ENCODE measurements at regions not wholly inside any gene's neighbourhood (a gene's known extent, or its start where the extent isn't known, plus 50 kb on each side); places are given as distances from the start of the nearest gene placed in this dataset.

- no peak overlapping the region for H2AFZ ChIP-seq (ENCODE audit: low read depth, low read length)
- H3K9me3 ChIP-seq (ENCODE audit: low read length), result no peaks in the 10 kb centered on the region
- no peaks in the 10 kb centered on the region for H3K27me3 ChIP-seq (ENCODE audit: insufficient read depth, low read length)
- peaks cover 14% of the 10 kb centered on the region for H3K4me1 ChIP-seq (ENCODE audit: insufficient read depth, low read length)
- H3K36me3 ChIP-seq (ENCODE audit: insufficient read depth, low read length), result no peaks in the 10 kb centered on the region
- no peak overlapping the region for H3K4me3 ChIP-seq (ENCODE audit: low read length)
Measured at GRCh38 chr7:47685712-47686376, 103.9 kb upstream of the TNS3 start.

DNA sequence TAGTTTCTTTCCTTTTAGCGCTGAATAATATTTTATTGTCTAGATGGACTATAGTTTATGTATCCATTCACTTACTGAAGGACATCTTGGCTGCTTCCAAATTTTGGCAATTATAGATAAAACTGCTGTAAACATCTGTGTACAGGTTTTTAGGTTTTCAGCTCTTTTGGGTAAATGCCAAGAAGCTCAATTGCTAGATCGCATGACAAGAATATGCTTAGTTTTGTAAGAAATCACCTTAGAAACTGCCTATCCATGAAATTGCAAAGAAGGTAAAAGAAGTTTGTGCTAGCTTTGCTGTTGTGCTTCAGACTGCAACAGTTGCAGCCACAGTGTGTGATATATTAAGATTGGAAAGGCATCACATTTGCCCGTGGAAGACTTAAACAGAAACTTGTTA is 103.2 kb upstream of the TNS3 start:
- Histone ChIP-seq H3K36me3 (ENCODE audit: insufficient read depth, low read length) (no peaks in the 10 kb centered on the region), H2AFZ (ENCODE audit: low read depth, low read length) (no peak overlapping the region), H3K27me3 (ENCODE audit: insufficient read depth, low read length) (no peaks in the 10 kb centered on the region), H3K4me3 (ENCODE audit: low read length) (no peak overlapping the region), H3K9me3 (ENCODE audit: low read length) (no peaks in the 10 kb centered on the region), H3K4me1 (ENCODE audit: insufficient read depth, low read length) (peaks cover 14% of the 10 kb centered on the region)

- Histone ChIP-seq H3K27me3 (ENCODE audit: insufficient read depth, low read length) (no peaks in the 10 kb centered on the region), H3K36me3 (ENCODE audit: insufficient read depth, low read length) (no peaks in the 10 kb centered on the region), H3K4me1 (ENCODE audit: insufficient read depth, low read length) (peaks cover 14% of the 10 kb centered on the region), H2AFZ (ENCODE audit: low read depth, low read length) (no peak overlapping the region), H3K4me3 (ENCODE audit: low read length) (no peak overlapping the region), H3K9me3 (ENCODE audit: low read length) (no peaks in the 10 kb centered on the region)
Measured at GRCh38 chr7:47684728-47685127, 102.8 kb upstream of the TNS3 start.

DNA sequence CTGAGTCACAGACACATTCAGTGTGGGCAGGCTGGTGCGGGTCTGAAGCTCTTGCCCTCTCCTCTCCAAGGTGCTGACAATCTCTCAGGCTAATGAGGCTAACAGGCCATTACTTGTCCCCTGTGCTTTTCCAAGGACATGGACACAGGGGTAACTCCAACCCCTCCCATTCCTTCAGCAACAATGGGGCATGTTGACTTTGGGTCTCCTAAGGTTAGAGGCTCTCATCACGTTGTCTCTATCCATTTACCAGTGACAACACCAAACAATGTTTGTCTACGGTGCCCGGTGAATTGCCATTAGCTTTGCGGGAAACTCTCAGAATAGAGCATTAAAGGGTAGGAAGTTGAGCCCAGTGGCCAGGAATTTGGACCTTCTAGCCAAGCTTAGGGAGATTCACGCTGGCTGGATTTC is 101.6 kb upstream of the TNS3 start:
- Histone ChIP-seq H3K9me3 (ENCODE audit: low read length) (no peaks in the 10 kb centered on the region), H3K27me3 (ENCODE audit: insufficient read depth, low read length) (no peaks in the 10 kb centered on the region), H3K4me3 (ENCODE audit: low read length) (no peak overlapping the region), H2AFZ (ENCODE audit: low read depth, low read length) (no peak overlapping the region), H3K36me3 (ENCODE audit: insufficient read depth, low read length) (no peaks in the 10 kb centered on the region), H3K4me1 (ENCODE audit: insufficient read depth, low read length) (peaks cover 6% of the 10 kb centered on the region)

DNA sequence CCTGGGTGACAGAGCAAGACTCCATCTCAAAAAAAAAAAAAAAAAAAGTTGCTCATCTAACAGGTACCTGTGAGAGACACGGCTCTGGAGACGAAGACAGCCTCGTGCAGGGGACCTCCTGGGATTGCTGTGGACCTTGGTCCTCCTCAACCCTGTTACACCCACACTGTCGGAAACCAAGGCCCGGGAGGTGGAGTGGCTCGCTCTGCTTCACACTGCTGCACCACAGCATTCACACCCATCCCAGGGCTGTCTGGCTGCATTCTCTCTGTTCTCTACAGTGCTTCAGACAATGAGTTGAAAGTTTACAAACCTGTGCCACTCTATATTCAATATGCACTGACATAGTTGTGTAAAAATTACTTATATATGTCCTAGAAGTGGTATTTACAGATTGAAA is 101.0 kb upstream of the TNS3 start:
- Histone ChIP-seq H3K4me3 (ENCODE audit: low read length) (no peak overlapping the region), H3K9me3 (ENCODE audit: low read length) (no peaks in the 10 kb centered on the region), H3K36me3 (ENCODE audit: insufficient read depth, low read length) (no peaks in the 10 kb centered on the region), H3K4me1 (ENCODE audit: insufficient read depth, low read length) (peaks cover 4% of the 10 kb centered on the region), H3K27me3 (ENCODE audit: insufficient read depth, low read length) (no peaks in the 10 kb centered on the region), H2AFZ (ENCODE audit: low read depth, low read length) (no peak overlapping the region)

DNA sequence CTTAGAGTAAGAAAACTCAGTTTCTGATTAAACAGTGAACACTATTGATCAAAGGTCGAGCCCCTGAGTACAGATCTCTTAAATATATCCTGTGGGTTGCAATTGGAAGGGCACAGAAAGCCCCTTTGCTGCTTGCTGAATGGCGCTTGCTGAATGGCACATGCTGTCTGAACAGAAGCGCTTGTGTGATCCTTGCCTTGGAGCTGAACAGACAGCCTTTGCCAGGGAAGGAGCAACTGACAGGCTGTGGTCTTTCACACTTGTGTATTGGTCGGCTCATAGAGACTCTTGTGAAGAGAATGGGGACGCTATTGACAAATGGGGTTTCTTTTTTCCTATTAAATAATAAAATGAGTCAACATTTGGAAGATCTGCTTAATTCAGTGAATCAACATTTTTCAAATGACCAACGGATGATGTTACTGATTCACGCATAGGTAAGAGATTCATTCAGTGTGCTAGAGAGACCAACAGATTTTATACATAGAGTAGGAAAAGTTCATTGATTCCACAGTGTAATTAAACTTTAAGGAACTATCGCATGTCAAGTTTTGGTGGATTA is 99.4 kb upstream of the TNS3 start:
- Histone ChIP-seq H3K36me3 (ENCODE audit: insufficient read depth, low read length) (no peaks in the 10 kb centered on the region), H2AFZ (ENCODE audit: low read depth, low read length) (no peak overlapping the region), H3K4me3 (ENCODE audit: low read length) (no peak overlapping the region), H3K27me3 (ENCODE audit: insufficient read depth, low read length) (no peaks in the 10 kb centered on the region), H3K9me3 (ENCODE audit: low read length) (no peaks in the 10 kb centered on the region), H3K4me1 (ENCODE audit: insufficient read depth, low read length) (peaks cover 4% of the 10 kb centered on the region)

- H3K4me1 ChIP-seq (ENCODE audit: insufficient read depth, low read length), result peaks cover 4% of the 10 kb centered on the region
- no peaks in the 10 kb centered on the region for H3K36me3 ChIP-seq (ENCODE audit: insufficient read depth, low read length)
- no peak overlapping the region for H3K4me3 ChIP-seq (ENCODE audit: low read length)
- H2AFZ ChIP-seq (ENCODE audit: low read depth, low read length), result no peak overlapping the region
- H3K27me3 ChIP-seq (ENCODE audit: insufficient read depth, low read length), result no peaks in the 10 kb centered on the region
- no peaks in the 10 kb centered on the region for H3K9me3 ChIP-seq (ENCODE audit: low read length)
Measured at GRCh38 chr7:47678641-47679380, 96.9 kb upstream of the TNS3 start.

DNA sequence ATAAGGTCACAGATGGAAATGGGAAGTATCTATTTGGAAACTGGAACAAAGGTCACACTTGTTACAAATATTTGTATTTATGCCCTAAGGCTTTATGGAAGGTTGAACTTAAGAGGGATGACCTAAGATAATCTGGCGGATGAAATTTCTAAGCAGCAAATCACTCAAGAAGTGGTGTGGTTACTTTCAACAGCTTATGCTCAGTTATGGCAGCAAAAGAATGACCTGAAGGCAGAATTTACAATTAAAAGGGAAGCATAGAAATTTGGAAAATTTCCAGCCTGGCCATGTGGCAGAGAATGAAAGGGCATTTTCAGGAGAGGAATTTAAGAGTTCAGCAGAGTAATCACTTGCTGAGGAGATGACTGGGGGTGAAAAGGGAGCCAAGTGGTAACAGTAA is 95.8 kb upstream of the TNS3 start:
- Histone ChIP-seq H3K9me3 (ENCODE audit: low read length) (no peaks in the 10 kb centered on the region), H3K4me1 (ENCODE audit: insufficient read depth, low read length) (peaks cover 7% of the 10 kb centered on the region), H3K36me3 (ENCODE audit: insufficient read depth, low read length) (no peaks in the 10 kb centered on the region), H3K4me3 (ENCODE audit: low read length) (no peak overlapping the region), H2AFZ (ENCODE audit: low read depth, low read length) (no peak overlapping the region), H3K27me3 (ENCODE audit: insufficient read depth, low read length) (no peaks in the 10 kb centered on the region)

DNA sequence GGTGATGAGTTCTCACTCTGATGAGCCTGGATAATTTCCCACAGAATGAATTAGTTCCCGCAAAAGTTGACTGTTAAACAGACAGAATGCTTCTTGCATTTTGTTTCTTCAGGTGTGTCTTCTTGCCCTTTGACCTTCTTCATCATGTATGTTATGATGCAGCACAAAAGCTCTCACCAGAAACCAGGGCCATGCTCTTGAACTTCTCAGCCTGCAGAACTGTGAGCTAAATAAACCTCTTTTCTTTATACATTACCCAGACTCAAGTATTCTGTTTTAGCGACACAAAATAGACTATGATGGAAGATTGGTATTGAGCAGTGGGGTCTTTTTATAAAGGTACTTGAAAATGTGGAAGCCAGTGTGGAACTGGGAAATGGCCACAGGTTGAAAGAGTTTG is 95.2 kb upstream of the TNS3 start:
- Histone ChIP-seq H2AFZ (ENCODE audit: low read depth, low read length) (no peak overlapping the region), H3K36me3 (ENCODE audit: insufficient read depth, low read length) (no peaks in the 10 kb centered on the region), H3K4me3 (ENCODE audit: low read length) (no peak overlapping the region), H3K9me3 (ENCODE audit: low read length) (no peaks in the 10 kb centered on the region), H3K4me1 (ENCODE audit: insufficient read depth, low read length) (peaks cover 7% of the 10 kb centered on the region), H3K27me3 (ENCODE audit: insufficient read depth, low read length) (no peaks in the 10 kb centered on the region)

GRCh38 chr7:47672977-47673381 is 91.1 kb upstream of the TNS3 start:
- H3K9me3 ChIP-seq (ENCODE audit: low read length), result no peaks in the 10 kb centered on the region
- H2AFZ ChIP-seq (ENCODE audit: low read depth, low read length), result no peak overlapping the region
- no peak overlapping the region for H3K4me3 ChIP-seq (ENCODE audit: low read length)

GRCh38 chr7:47672271-47672791 is 90.4 kb upstream of the TNS3 start:
- H3K4me3 ChIP-seq (ENCODE audit: low read length), result no peak overlapping the region
- H3K27me3 ChIP-seq (ENCODE audit: insufficient read depth, low read length), result no peaks in the 10 kb centered on the region
- no peak overlapping the region for H2AFZ ChIP-seq (ENCODE audit: low read depth, low read length)
- peaks cover 4% of the 10 kb centered on the region for H3K4me1 ChIP-seq (ENCODE audit: insufficient read depth, low read length)
- no peaks in the 10 kb centered on the region for H3K9me3 ChIP-seq (ENCODE audit: low read length)
- no peaks in the 10 kb centered on the region for H3K36me3 ChIP-seq (ENCODE audit: insufficient read depth, low read length)

More at GRCh38 chr7:47672977-47673381, 91.1 kb upstream of the TNS3 start:
- no peaks in the 10 kb centered on the region for H3K27me3 ChIP-seq (ENCODE audit: insufficient read depth, low read length)
- H3K36me3 ChIP-seq (ENCODE audit: insufficient read depth, low read length), result no peaks in the 10 kb centered on the region
- peaks cover 4% of the 10 kb centered on the region for H3K4me1 ChIP-seq (ENCODE audit: insufficient read depth, low read length)

DNA sequence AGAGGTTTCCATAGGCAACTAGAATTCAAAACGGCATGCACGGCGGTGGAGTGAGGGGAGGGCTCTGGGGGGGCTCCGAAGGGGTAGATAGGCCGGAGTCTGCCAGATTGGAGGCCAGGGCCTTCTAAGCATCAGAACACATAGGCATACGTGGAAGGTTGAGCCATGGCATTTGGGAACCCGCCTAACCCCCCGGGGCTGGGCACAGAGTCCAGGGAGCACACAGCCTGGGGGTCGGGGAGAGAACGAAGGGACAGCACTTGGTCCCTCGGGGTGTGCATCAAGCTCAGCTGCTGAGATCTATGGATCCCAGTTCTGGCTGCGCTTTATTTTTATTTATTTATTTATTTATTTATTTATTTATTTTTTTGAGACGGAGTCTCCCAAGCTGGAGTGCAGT is 89.4 kb upstream of the TNS3 start:
- Histone ChIP-seq H2AFZ (ENCODE audit: low read depth, low read length) (no peak overlapping the region), H3K4me1 (ENCODE audit: insufficient read depth, low read length) (peaks cover 4% of the 10 kb centered on the region), H3K9me3 (ENCODE audit: low read length) (no peaks in the 10 kb centered on the region), H3K4me3 (ENCODE audit: low read length) (no peak overlapping the region), H3K36me3 (ENCODE audit: insufficient read depth, low read length) (no peaks in the 10 kb centered on the region), H3K27me3 (ENCODE audit: insufficient read depth, low read length) (no peaks in the 10 kb centered on the region)

DNA sequence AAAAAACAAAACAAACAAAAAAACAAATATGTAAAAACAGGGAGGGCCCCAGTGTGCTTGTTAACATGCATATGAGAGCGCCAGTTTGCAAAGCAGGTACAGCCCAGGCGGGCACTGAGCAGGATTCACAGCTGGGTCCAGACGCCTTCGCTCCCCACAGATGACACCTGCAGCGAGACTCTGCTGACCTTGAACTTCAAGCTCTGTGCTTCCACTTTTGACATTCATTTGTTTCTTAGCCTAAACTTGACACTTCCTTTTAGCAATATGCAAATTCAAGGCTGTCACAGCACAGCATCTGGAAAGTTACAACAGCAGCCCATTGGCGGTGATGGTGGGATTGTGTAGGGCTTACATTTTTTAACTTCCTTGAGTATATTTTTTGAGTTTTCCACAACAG is 88.8 kb upstream of the TNS3 start:
- H3K4me3 ChIP-seq (ENCODE audit: low read length), result no peak overlapping the region
- H3K27me3 ChIP-seq (ENCODE audit: insufficient read depth, low read length), result no peaks in the 10 kb centered on the region
- H3K36me3 ChIP-seq (ENCODE audit: insufficient read depth, low read length), result no peaks in the 10 kb centered on the region
- no peak overlapping the region for H2AFZ ChIP-seq (ENCODE audit: low read depth, low read length)
- peaks cover 7% of the 10 kb centered on the region for H3K4me1 ChIP-seq (ENCODE audit: insufficient read depth, low read length)
- H3K9me3 ChIP-seq (ENCODE audit: low read length), result no peaks in the 10 kb centered on the region
